IMR-90 (cell line): ENCODE measurements at regions not wholly inside any gene's neighbourhood (a gene's known extent, or its start where the extent isn't known, plus 50 kb on each side); places are given as distances from the start of the nearest gene placed in this dataset.

Source experiments
- ATAC-seq: fragments of 200-7000 bp; cut with Tn5 transposase; 2 replicates; pipeline ENCODE4 v1.9.1; 2020; ENCODE audit warnings: low read depth, mild to moderate bottlenecking, moderate library complexity
- BruUV-seq: library from RNA; stranded (reverse); fragments of 400-500 nt; replicated peaks from 2 replicates; lab custom pipeline; 2021; lab: Mats Ljungman, UMichigan
- CTCF ChIA-PET: fragments of 300-600 bp; formaldehyde crosslinking; extraction: SDS; loops from one replicate; lab custom pipeline; 2021; ENCODE audit warnings: antibody characterized with exemption; lab: Yijun Ruan, JAX
- POLR2A ChIA-PET: fragments of 300-600 bp; sonication (Branson Sonifier 250); formaldehyde crosslinking; loops from one replicate; lab custom pipeline; 2022; ENCODE audit warnings: antibody characterized with exemption; ENCODE audit not compliant: unreplicated experiment; lab: Charles Lee
- DNase-seq: peaks from one replicate; pipeline ENCODE4 v3.0.0; 2013
- H2AFZ ChIP-seq: replicated peaks from 2 replicates; pipeline ENCODE3; 2013; ENCODE audit warnings: low read length, mild to moderate bottlenecking; ENCODE audit not compliant: poor library complexity
- H2AK5ac ChIP-seq: 2 replicates; pipeline ENCODE4 v1.6.1; 2013; ENCODE audit warnings: low read depth, low read length, inconsistent platforms
- H2AK9ac ChIP-seq: replicated peaks from 2 replicates; pipeline ENCODE3; 2013; ENCODE audit warnings: mild to moderate bottlenecking, low read depth, low read length, moderate library complexity; ENCODE audit not compliant: poor library complexity
- H2BK120ac ChIP-seq: 2 replicates; pipeline ENCODE4 v1.6.1; 2013; ENCODE audit warnings: low read depth, low read length, inconsistent platforms
- H2BK15ac ChIP-seq: 3 replicates; pipeline ENCODE4 v1.6.1; 2013; ENCODE audit warnings: low read depth, low read length, inconsistent platforms
- H2BK20ac ChIP-seq: 2 replicates; pipeline ENCODE4 v1.6.1; 2013; ENCODE audit warnings: low read depth, mild to moderate bottlenecking, inconsistent platforms, low read length, moderate library complexity
- H2BK5ac ChIP-seq: 2 replicates; pipeline ENCODE4 v1.6.1; 2013; ENCODE audit warnings: mild to moderate bottlenecking, low read depth, low read length, inconsistent platforms; ENCODE audit not compliant: poor library complexity, severe bottlenecking
- H3K14ac ChIP-seq: replicated peaks from 2 replicates; pipeline ENCODE4 v1.6.1; 2013; ENCODE audit warnings: low read depth, low read length, inconsistent platforms
- H3K18ac ChIP-seq: 2 replicates; pipeline ENCODE4 v1.6.1; 2013; ENCODE audit warnings: low read depth, low read length, control low read depth
- H3K23ac ChIP-seq: 2 replicates; pipeline ENCODE4 v1.6.1; 2013; ENCODE audit warnings: low read depth, low read length, inconsistent platforms
- H3K27ac ChIP-seq: 2 replicates; pipeline ENCODE4 v1.5.1; 2013; ENCODE audit warnings: mild to moderate bottlenecking, control low read depth, low read length; ENCODE audit not compliant: insufficient read depth
- H3K27me3 ChIP-seq: 2 replicates; pipeline ENCODE4 v1.6.1; 2013; ENCODE audit warnings: low read length; ENCODE audit not compliant: control insufficient read depth, insufficient read depth
- H3K36me3 ChIP-seq: 2 replicates; pipeline ENCODE4 v1.6.1; 2013; ENCODE audit warnings: low read length, mixed read lengths; ENCODE audit not compliant: control insufficient read depth, insufficient read depth
- H3K4ac ChIP-seq: 2 replicates; pipeline ENCODE4 v1.6.1; 2013; ENCODE audit warnings: low read depth, low read length, inconsistent platforms
- H3K4me1 ChIP-seq: 2 replicates; pipeline ENCODE4 v1.6.1; 2013; ENCODE audit warnings: low read length, mixed read lengths; ENCODE audit not compliant: control insufficient read depth, insufficient read depth
- H3K4me2 ChIP-seq: 2 replicates; pipeline ENCODE4 v1.6.1; 2013; ENCODE audit warnings: low read depth, mild to moderate bottlenecking, control low read depth, low read length, moderate library complexity
- H3K4me3 ChIP-seq: 2 replicates; pipeline ENCODE4 v1.5.1; 2013; ENCODE audit warnings: low read depth, mild to moderate bottlenecking, control low read depth, low read length, moderate library complexity; ENCODE audit not compliant: insufficient read depth
- H3K56ac ChIP-seq: 2 replicates; pipeline ENCODE4 v1.6.1; 2013; ENCODE audit warnings: low read length, inconsistent platforms; ENCODE audit not compliant: insufficient read depth; ENCODE audit errors: extremely low read depth
- H3K79me1 ChIP-seq, 2 experiments: 2 replicates each; pipeline ENCODE4 v1.6.1; 2013; ENCODE audit warnings: low read length in 2 of 2, inconsistent platforms in 1 of 2, low read depth in 1 of 2
- H3K9ac ChIP-seq: 2 replicates; pipeline ENCODE4 v1.6.1; 2013; ENCODE audit warnings: low read depth, low read length, control low read depth
- H3K9me1 ChIP-seq: 2 replicates; pipeline ENCODE4 v1.6.1; 2013; ENCODE audit warnings: low read length, inconsistent platforms; ENCODE audit not compliant: insufficient read depth
- H3K9me3 ChIP-seq: 2 replicates; pipeline ENCODE4 v1.6.1; 2013; ENCODE audit warnings: low read length; ENCODE audit not compliant: control insufficient read depth, insufficient read depth
- H4K20me1 ChIP-seq: 2 replicates; pipeline ENCODE4 v1.6.1; 2013; ENCODE audit warnings: low read length, inconsistent platforms; ENCODE audit not compliant: insufficient read depth
- H4K5ac ChIP-seq: 2 replicates; pipeline ENCODE4 v1.6.1; 2013; ENCODE audit warnings: mild to moderate bottlenecking, low read depth, low read length, control low read depth
- H4K8ac ChIP-seq, 2 experiments: 2 replicates each; pipeline ENCODE4 v1.6.1; 2013; ENCODE audit warnings: low read depth in 2 of 2, low read length in 2 of 2, control low read depth in 1 of 2, inconsistent platforms in 1 of 2
- H4K91ac ChIP-seq: 2 replicates; pipeline ENCODE4 v1.6.1; 2013; ENCODE audit warnings: low read depth, low read length, inconsistent platforms; ENCODE audit not compliant: insufficient read depth
- BHLHE40 ChIP-seq: fragments of 150-350 bp; IDR thresholded peaks from 2 replicates; pipeline ENCODE4 v1.6.1; 2016; ENCODE audit warnings: mild to moderate bottlenecking, low read depth, low read length
- CEBPB ChIP-seq: IDR thresholded peaks from 2 replicates; pipeline ENCODE4 v1.6.1; 2012; ENCODE audit warnings: low read depth, low read length, improper control_type of control experiment
- CHD1 ChIP-seq: IDR thresholded peaks from 2 replicates; pipeline ENCODE4 v1.6.1; 2012; ENCODE audit warnings: low read depth, low read length, improper control_type of control experiment
- ELK1 ChIP-seq: fragments of 150-350 bp; IDR thresholded peaks from 2 replicates; pipeline ENCODE4 v1.6.1; 2016; ENCODE audit warnings: low read depth, mild to moderate bottlenecking, low read length, moderate library complexity, borderline replicate concordance
- FOS ChIP-seq: fragments of 150-350 bp; IDR thresholded peaks from 2 replicates; pipeline ENCODE4 v1.6.1; 2016; ENCODE audit warnings: low read depth, low read length
- MAFK ChIP-seq: IDR thresholded peaks from 2 replicates; pipeline ENCODE4 v1.6.1; 2012; ENCODE audit warnings: low read depth, low read length, improper control_type of control experiment
- MAZ ChIP-seq: IDR thresholded peaks from 2 replicates; pipeline ENCODE4 v1.6.1; 2012; ENCODE audit warnings: low read depth, mild to moderate bottlenecking, low read length, improper control_type of control experiment, moderate library complexity, borderline replicate concordance
- MXI1 ChIP-seq: IDR thresholded peaks from 2 replicates; pipeline ENCODE4 v1.6.1; 2012; ENCODE audit warnings: low read depth, mild to moderate bottlenecking, low read length, moderate library complexity, borderline replicate concordance
- NFE2L2 ChIP-seq: fragments of 150-350 bp; IDR thresholded peaks from 2 replicates; pipeline ENCODE4 v1.6.1; 2016; ENCODE audit warnings: low read depth, mild to moderate bottlenecking, low read length
- POLR2A ChIP-seq: IDR thresholded peaks from 2 replicates; pipeline ENCODE4 v1.6.1; 2012; ENCODE audit warnings: mild to moderate bottlenecking, low read depth, low read length
- RAD21 ChIP-seq: IDR thresholded peaks from 2 replicates; pipeline ENCODE4 v1.6.1; 2012; ENCODE audit warnings: low read length, improper control_type of control experiment
- RFX5 ChIP-seq: IDR thresholded peaks from 2 replicates; pipeline ENCODE4 v1.8.0; 2012; ENCODE audit warnings: low read depth, mild to moderate bottlenecking, low read length, moderate library complexity
- SMC3 ChIP-seq: fragments of 150-350 bp; IDR thresholded peaks from 2 replicates; pipeline ENCODE4 v1.6.1; 2016; ENCODE audit warnings: low read depth, mild to moderate bottlenecking, antibody characterized with exemption, low read length, moderate library complexity
- WGBS, 2 experiments: methylation state at CpG; one replicate each; pipeline versions ENCODE4 v1.1.5 to v1.1.7; 2013; ENCODE audit warnings: missing lambda C conversion rate in 2 of 2; ENCODE audit not compliant: insufficient read length in 1 of 2; ENCODE audit errors: extremely low coverage in 2 of 2; 5-methylcytosine and 5-hydroxymethylcytosine counted together
- dilution Hi-C: fragments of 300-500 bp; cut with HindIII; formaldehyde crosslinking; loops from one replicate; pipeline ENCODE4 v1.14.3; 2018; ENCODE audit warnings: low sequenced_read_pairs; ENCODE audit not compliant: unreplicated experiment
- in situ Hi-C: fragments of 300-500 bp; cut with MboI; formaldehyde crosslinking; loops from 3 replicates; pipeline ENCODE4 v1.14.3; 2019; ENCODE audit warnings: low sequenced_read_pairs, inconsistent platforms, mixed read lengths
- intact Hi-C: fragments of 100-400 bp; cut with micrococcal nuclease; formaldehyde crosslinking; loops from 2 replicates; pipeline ENCODE4 v1.10.0; 2022
- TF ChIP-seq, protein P1 (sequence below): fragments of 150-350 bp; IDR thresholded peaks from 2 replicates; pipeline ENCODE4 v1.6.1; 2017; ENCODE audit warnings: mild to moderate bottlenecking, antibody characterized with exemption, low read length, low read depth
- TF ChIP-seq, protein P2 (sequence below): conservative IDR thresholded peaks from 2 replicates; pipeline ENCODE4 v1.5.1; 2012; ENCODE audit warnings: mild to moderate bottlenecking, low read depth, low read length, improper control_type of control experiment

- no peak overlapping the region for H2BK120ac ChIP-seq
- no peak overlapping the region for H2AK5ac ChIP-seq
- TF ChIP-seq SMC3 (no peak), CEBPB (no peak), BHLHE40 (no peak), CHD1 (no peak), MXI1 (no peak), RAD21 (no peak), POLR2A (no peak), MAZ (no peak), NFE2L2 (no peak), FOS (no peak), ELK1 (no peak), MAFK (no peak), RFX5 (no peak)
- TF ChIP-seq, protein P1, sequence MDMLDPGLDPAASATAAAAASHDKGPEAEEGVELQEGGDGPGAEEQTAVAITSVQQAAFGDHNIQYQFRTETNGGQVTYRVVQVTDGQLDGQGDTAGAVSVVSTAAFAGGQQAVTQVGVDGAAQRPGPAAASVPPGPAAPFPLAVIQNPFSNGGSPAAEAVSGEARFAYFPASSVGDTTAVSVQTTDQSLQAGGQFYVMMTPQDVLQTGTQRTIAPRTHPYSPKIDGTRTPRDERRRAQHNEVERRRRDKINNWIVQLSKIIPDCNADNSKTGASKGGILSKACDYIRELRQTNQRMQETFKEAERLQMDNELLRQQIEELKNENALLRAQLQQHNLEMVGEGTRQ = no peak
- TF ChIP-seq, protein P2, sequence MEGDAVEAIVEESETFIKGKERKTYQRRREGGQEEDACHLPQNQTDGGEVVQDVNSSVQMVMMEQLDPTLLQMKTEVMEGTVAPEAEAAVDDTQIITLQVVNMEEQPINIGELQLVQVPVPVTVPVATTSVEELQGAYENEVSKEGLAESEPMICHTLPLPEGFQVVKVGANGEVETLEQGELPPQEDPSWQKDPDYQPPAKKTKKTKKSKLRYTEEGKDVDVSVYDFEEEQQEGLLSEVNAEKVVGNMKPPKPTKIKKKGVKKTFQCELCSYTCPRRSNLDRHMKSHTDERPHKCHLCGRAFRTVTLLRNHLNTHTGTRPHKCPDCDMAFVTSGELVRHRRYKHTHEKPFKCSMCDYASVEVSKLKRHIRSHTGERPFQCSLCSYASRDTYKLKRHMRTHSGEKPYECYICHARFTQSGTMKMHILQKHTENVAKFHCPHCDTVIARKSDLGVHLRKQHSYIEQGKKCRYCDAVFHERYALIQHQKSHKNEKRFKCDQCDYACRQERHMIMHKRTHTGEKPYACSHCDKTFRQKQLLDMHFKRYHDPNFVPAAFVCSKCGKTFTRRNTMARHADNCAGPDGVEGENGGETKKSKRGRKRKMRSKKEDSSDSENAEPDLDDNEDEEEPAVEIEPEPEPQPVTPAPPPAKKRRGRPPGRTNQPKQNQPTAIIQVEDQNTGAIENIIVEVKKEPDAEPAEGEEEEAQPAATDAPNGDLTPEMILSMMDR = no peak
- H3K9ac ChIP-seq = no peak overlapping the region
- no peak overlapping the region for H3K4me3 ChIP-seq
- H3K14ac ChIP-seq = no peak overlapping the region
- dilution Hi-C loops (no loop called here), intact Hi-C loops (no loop called here), in situ Hi-C loops (no loop called here)
- peaks cover 2% of the 10 kb centered on the region; the same call in 1 of the 2 replicates for H3K27me3 ChIP-seq
- no peak overlapping the region for H4K5ac ChIP-seq
- no peak overlapping the region for H3K27ac ChIP-seq
- no peaks in the 10 kb centered on the region for H3K36me3 ChIP-seq
- H4K8ac ChIP-seq = no peak overlapping the region
- CTCF ChIA-PET = no interaction called here
- BruUV-seq = no TSS peak
- no peak overlapping the region for H3K56ac ChIP-seq
- DNase-seq = no peak
- WGBS, 2 experiments = 38% methylated on average over 10 of the region's 15 CpGs; no CpG with 5 or more reads in 1 of the 2 experiments
- no peak for ATAC-seq
- H3K9me1 ChIP-seq = no peaks in the 10 kb centered on the region
- no peaks in the 10 kb centered on the region for H4K20me1 ChIP-seq
- H4K91ac ChIP-seq = no peak overlapping the region
- no peak overlapping the region for H2BK5ac ChIP-seq
- no peak overlapping the region for H2AK9ac ChIP-seq
- POLR2A ChIA-PET = no interaction called here
- H3K4ac ChIP-seq = no peak overlapping the region
- no peak overlapping the region for H3K18ac ChIP-seq
- peaks cover 10% of the 10 kb centered on the region for H3K9me3 ChIP-seq
- H2BK15ac ChIP-seq = no peak overlapping the region
- H2AFZ ChIP-seq = no peak overlapping the region
- H3K23ac ChIP-seq = no peak overlapping the region
- no peak overlapping the region for H3K4me2 ChIP-seq
- H3K4me1 ChIP-seq = no peaks in the 10 kb centered on the region
- H3K79me1 ChIP-seq = no peaks in the 10 kb centered on the region
- no peak overlapping the region for H2BK20ac ChIP-seq
Measured at GRCh38 chr9:134983074-134983473, 65.4 kb upstream of the FCN1 start.
